HUES64 (cell line): ENCODE measurements at regions not wholly inside any gene's neighbourhood (a gene's known extent, or its start where the extent isn't known, plus 50 kb on each side); places are given as distances from the start of the nearest gene placed in this dataset.
A peak's percentile ranks its signal among the peaks of the same experiment; 100 is the strongest.

ENCODE experiments used
- H3K27ac ChIP-seq: 2 replicates; pipeline ENCODE4 v1.7.0; 2013; ENCODE audit warnings: low read depth, low read length, inconsistent platforms
- H3K27me3 ChIP-seq: 2 replicates; pipeline ENCODE4 v1.6.1; 2013; ENCODE audit warnings: mild to moderate bottlenecking, low read length; ENCODE audit not compliant: insufficient read depth
- H3K36me3 ChIP-seq: 2 replicates; pipeline ENCODE4 v1.6.1; 2013; ENCODE audit warnings: mild to moderate bottlenecking, low read length; ENCODE audit not compliant: insufficient read depth
- H3K4me1 ChIP-seq: 2 replicates; pipeline ENCODE4 v1.6.1; 2013; ENCODE audit warnings: mild to moderate bottlenecking, low read length, moderate library complexity; ENCODE audit not compliant: insufficient read depth
- H3K4me3 ChIP-seq: 2 replicates; pipeline ENCODE4 v1.5.1; 2013; ENCODE audit warnings: mild to moderate bottlenecking, low read length, moderate library complexity
- H3K9ac ChIP-seq: 2 replicates; pipeline ENCODE4 v1.6.1; 2013; ENCODE audit warnings: mild to moderate bottlenecking, low read depth, low read length
- H3K9me3 ChIP-seq: 2 replicates; pipeline ENCODE4 v1.6.1; 2013; ENCODE audit warnings: low read depth, low read length; ENCODE audit not compliant: insufficient read depth
- WGBS: fragments of 150-250, 120-280 bp; methylation state at CpG from one replicate; pipeline ENCODE4 v1.1.7; 2013; ENCODE audit warnings: missing lambda C conversion rate; 5-methylcytosine and 5-hydroxymethylcytosine counted together

- Histone ChIP-seq H3K36me3 (no peaks in the 10 kb centered on the region), H3K9me3 (peaks cover 29% of the 10 kb centered on the region), H3K27me3 (no peaks in the 10 kb centered on the region), H3K27ac (no peak overlapping the region), H3K4me3 (no peak overlapping the region), H3K4me1 (no peaks in the 10 kb centered on the region), H3K9ac (no peak overlapping the region)
- WGBS, result 44% methylated on average over 1 of the region's 1 CpG
These were observed 1123.7 kb upstream of the ATXN7L3B start for GRCh38 chr12:73413974-73414373.

GRCh38 chr12:73414926-73415325 lies 1122.7 kb upstream of the ATXN7L3B start:
- Histone ChIP-seq H3K4me1 (no peaks in the 10 kb centered on the region), H3K27me3 (no peaks in the 10 kb centered on the region)
- 100% methylated on average over 2 of the region's 2 CpGs for WGBS

GRCh38 chr12:73418541-73418940 lies 1119.1 kb upstream of the ATXN7L3B start:
- Histone ChIP-seq H3K9ac (no peak overlapping the region), H3K4me1 (no peaks in the 10 kb centered on the region), H3K9me3 (peaks cover 29% of the 10 kb centered on the region), H3K27ac (no peak overlapping the region), H3K4me3 (no peak overlapping the region), H3K36me3 (no peaks in the 10 kb centered on the region), H3K27me3 (no peaks in the 10 kb centered on the region)

More at GRCh38 chr12:73414926-73415325, 1122.7 kb upstream of the ATXN7L3B start:
- no peak overlapping the region for H3K9ac ChIP-seq
- no peaks in the 10 kb centered on the region for H3K36me3 ChIP-seq
- no peak overlapping the region for H3K27ac ChIP-seq
- no peak overlapping the region for H3K4me3 ChIP-seq
- H3K9me3 ChIP-seq, result peaks cover 29% of the 10 kb centered on the region

DNA sequence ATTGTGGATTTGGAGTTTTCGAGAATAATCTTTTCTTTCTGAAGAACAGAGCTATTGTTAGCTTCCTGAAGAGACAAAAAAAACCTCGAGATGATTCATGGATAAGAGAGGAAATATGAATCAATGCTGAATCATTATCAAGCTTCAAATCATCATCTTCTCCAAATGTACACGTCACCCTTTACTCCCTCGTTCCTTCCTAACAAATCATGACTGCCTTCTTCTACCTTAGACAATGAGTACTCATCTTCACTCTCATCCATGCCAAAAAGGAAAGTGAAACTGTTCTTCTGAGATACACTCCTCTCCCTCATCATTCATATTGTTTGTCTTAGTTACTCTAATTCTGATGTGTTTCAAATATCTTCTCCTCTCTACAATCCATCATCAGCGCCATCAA lies 1115.8 kb upstream of the ATXN7L3B start:
- WGBS, result 86% methylated on average over 5 of the region's 5 CpGs
- H3K4me3 ChIP-seq, result no peak overlapping the region
- no peaks in the 10 kb centered on the region for H3K36me3 ChIP-seq
- H3K9ac ChIP-seq, result no peak overlapping the region
- H3K4me1 ChIP-seq, result no peaks in the 10 kb centered on the region
- no peaks in the 10 kb centered on the region for H3K27me3 ChIP-seq
- peaks cover 32% of the 10 kb centered on the region for H3K9me3 ChIP-seq
- H3K27ac ChIP-seq, result no peak overlapping the region

GRCh38 chr12:73424484-73424883 lies 1113.2 kb upstream of the ATXN7L3B start:
- no peak overlapping the region for H3K9ac ChIP-seq
- 79% methylated on average over 2 of the region's 2 CpGs for WGBS
- H3K9me3 ChIP-seq, result peaks cover 32% of the 10 kb centered on the region
- H3K27me3 ChIP-seq, result no peaks in the 10 kb centered on the region
- no peak overlapping the region for H3K27ac ChIP-seq
- H3K36me3 ChIP-seq, result no peaks in the 10 kb centered on the region
- H3K4me1 ChIP-seq, result no peaks in the 10 kb centered on the region
- no peak overlapping the region for H3K4me3 ChIP-seq

DNA sequence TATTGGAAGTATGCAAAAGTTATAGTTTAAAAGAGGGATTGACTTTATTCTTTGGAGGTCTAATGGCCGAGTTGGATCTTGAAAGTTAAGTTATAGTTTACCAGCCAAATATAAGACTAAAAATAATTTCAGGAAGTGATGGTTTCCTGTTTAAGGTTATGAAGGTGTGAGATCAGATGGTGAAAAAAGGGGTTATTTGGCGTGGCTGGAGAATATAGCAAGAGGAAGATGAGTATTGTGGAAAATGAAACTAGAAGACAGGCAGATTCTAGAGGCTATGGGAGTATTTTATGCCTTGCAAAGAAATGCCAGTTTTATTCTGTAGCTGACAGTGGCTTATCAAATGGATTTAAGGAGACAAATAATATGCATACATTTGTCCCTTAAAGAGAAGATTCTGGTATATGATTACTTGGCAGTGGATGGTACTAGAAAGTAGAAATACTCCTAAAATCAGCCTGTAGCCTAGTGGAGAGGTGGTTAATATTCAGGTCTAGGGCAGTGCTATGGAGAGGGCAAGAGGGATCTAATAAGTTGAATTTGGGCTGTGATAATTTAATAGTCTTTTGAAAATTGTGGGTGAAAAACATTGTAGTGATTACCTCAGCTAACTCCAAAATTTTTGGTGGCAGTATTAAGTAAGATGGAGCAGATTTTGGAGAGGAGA lies 1091.8 kb upstream of the ATXN7L3B start:
- no peaks in the 10 kb centered on the region for H3K9me3 ChIP-seq
- 91% methylated on average over 1 of the region's 2 CpGs for WGBS
- no peak overlapping the region for H3K9ac ChIP-seq
- H3K27ac ChIP-seq, result no peak overlapping the region
- H3K4me1 ChIP-seq, result no peaks in the 10 kb centered on the region
- no peak overlapping the region for H3K4me3 ChIP-seq
- no peaks in the 10 kb centered on the region for H3K36me3 ChIP-seq
- no peaks in the 10 kb centered on the region for H3K27me3 ChIP-seq

DNA sequence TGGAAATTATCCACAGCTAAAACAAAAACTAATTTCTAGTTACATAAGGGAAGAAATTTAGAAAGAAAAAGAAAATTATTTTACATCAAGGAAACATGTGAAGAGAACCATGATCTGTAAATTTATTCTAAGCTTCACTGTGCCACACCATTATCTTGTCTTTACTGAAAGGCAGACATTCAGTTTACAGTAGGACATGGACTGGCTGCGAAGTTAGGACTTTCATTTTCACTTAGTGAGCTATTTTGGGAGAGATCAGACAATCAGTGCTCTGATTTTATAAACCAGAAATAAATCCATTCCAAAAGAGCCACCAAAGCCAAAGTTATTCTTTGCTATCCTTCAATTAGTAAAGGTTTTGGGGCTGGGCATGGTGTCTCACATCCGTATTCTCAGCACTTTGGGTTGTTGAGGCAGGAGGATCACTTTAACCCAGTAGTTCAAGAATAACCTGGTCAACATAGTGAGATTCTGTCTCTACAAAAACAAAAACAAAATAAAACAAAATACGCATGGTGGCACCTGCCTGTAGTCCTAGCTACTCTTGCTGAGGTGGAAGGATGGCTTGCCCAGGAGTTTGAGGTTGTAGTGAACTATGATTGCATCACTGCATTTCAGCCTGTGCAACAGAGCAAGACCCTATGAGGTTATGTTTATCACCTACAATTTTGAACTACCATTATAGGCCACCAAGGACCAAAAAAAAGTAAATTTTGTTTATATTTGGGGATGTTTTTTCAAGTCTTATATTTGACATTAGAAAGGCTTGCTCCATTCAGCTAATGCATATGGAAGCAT lies 1084.8 kb upstream of the ATXN7L3B start:
- Histone ChIP-seq H3K27me3 (peaks cover 45% of the 10 kb centered on the region), H3K27ac (no peak overlapping the region), H3K9ac (no peak overlapping the region), H3K9me3 (no peaks in the 10 kb centered on the region), H3K36me3 (no peaks in the 10 kb centered on the region), H3K4me1 (no peaks in the 10 kb centered on the region), H3K4me3 (no peak overlapping the region)
- WGBS, result 92% methylated on average over 3 of the region's 3 CpGs

DNA sequence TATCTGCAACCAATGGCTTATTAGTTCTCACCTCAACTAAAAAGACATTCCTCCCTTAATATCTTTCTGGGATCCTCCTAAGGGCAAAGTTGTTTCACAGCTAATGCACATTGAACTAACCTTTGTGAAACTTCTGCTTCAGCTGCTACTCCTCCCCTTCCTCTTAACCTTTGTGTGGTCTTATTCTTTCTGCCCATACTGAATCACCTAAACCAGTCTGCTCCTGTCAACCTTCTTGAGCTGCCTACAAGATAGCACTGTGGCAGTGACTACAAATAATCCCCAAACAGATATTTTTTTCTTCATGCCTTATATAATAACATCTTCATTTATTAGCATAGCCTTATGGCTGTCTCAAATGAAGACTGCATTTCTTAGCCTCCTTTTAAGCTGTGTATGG lies 1077.4 kb upstream of the ATXN7L3B start:
- H3K27me3 ChIP-seq, result peaks cover 72% of the 10 kb centered on the region
- H3K27ac ChIP-seq, result no peak overlapping the region
- H3K4me1 ChIP-seq, result peaks cover 2% of the 10 kb centered on the region
- H3K9me3 ChIP-seq, result no peaks in the 10 kb centered on the region
- no peaks in the 10 kb centered on the region for H3K36me3 ChIP-seq
- H3K9ac ChIP-seq, result no peak overlapping the region
- no peak overlapping the region for H3K4me3 ChIP-seq

DNA sequence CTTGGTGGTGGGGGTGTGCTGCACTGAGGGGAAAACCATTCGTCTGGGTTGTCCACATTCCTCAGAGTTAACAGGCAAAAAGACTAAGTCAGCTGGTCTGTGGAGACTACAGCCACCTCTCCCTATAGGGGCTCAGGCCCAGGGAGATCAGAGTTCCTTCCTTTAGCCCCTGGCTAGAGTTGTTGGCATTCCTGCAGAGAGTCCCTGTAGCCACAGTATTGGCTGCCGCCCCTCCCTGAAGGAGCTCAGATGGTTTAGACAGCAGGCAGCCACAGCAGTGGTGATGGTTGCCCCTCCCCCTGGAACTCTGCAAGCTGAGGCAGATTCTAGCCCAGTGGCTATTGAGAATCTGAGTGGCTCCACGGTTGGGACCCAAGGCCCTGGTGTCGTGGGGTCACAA lies 1072.5 kb upstream of the ATXN7L3B start:
- no peak overlapping the region for H3K4me3 ChIP-seq
- no peak overlapping the region for H3K27ac ChIP-seq
- no peak overlapping the region for H3K9ac ChIP-seq
- no peaks in the 10 kb centered on the region for H3K36me3 ChIP-seq
- 52% methylated on average over 4 of the region's 4 CpGs for WGBS
- peaks cover 7% of the 10 kb centered on the region for H3K4me1 ChIP-seq
- H3K9me3 ChIP-seq, result no peaks in the 10 kb centered on the region
- peaks cover 23% of the 10 kb centered on the region for H3K27me3 ChIP-seq

GRCh38 chr12:73486256-73486655 lies 1051.4 kb upstream of the ATXN7L3B start:
- Histone ChIP-seq H3K9ac (no peak overlapping the region), H3K4me1 (peaks cover 15% of the 10 kb centered on the region), H3K4me3 (no peak overlapping the region), H3K9me3 (peaks cover 10% of the 10 kb centered on the region; the same call in 1 of the 2 replicates), H3K27ac (no peak overlapping the region; the same call in 1 of the 2 replicates), H3K27me3 (no peaks in the 10 kb centered on the region), H3K36me3 (no peaks in the 10 kb centered on the region)

- Histone ChIP-seq H3K4me1 (peaks cover 8% of the 10 kb centered on the region; the same call in 1 of the 2 replicates), H3K27ac (peak overlapping the region; percentile 9; the same call in 1 of the 2 replicates), H3K27me3 (no peaks in the 10 kb centered on the region), H3K4me3 (no peak overlapping the region), H3K9ac (no peak overlapping the region), H3K9me3 (peaks cover 10% of the 10 kb centered on the region), H3K36me3 (no peaks in the 10 kb centered on the region)
- WGBS, result 55% methylated on average over 1 of the region's 1 CpG
These were observed 1031.0 kb upstream of the ATXN7L3B start for GRCh38 chr12:73506611-73507010.
